ENCODE measurements at regions not wholly inside any gene's neighbourhood (a gene's known extent, or its start where the extent isn't known, plus 50 kb on each side); places are given as distances from the start of the nearest gene placed in this dataset.

GRCh38 chr1:223016890-223017289 is 126.2 kb downstream of the TLR5 start:
- in situ Hi-C loops (cut with MboI; ENCODE audit: low sequenced_read_pairs in 4 of 4) (no loop called here), intact Hi-C loops (cut with DNase I; ENCODE audit: low total_unique reads) (no loop called here)
- Histone ChIP-seq H3K9me3 (no peaks in the 10 kb centered on the region), H3K4me3 (no peak overlapping the region), H3K4me1 (no peaks in the 10 kb centered on the region), H3K27ac (peak overlapping the region in 2 of 4 donors; percentile 18 to 43), H3K27me3 (no peaks in the 10 kb centered on the region), H3K36me3 (no peaks in the 10 kb centered on the region)
- ATAC-seq = no peak
- DNase-seq = no peak
- no peak for TF ChIP-seq POLR2A (IDR thresholded peaks at IDR 0.05)
- no peak for TF ChIP-seq CTCF (IDR thresholded peaks at IDR 0.05 in 4 of 5, conservative IDR thresholded peaks at IDR 0.05 in 1 of 5)

- DNase-seq (no peak), ATAC-seq (no peak)
- Histone ChIP-seq H3K4me1 (no peaks in the 10 kb centered on the region), H3K36me3 (no peaks in the 10 kb centered on the region), H3K4me3 (no peak overlapping the region), H3K27ac (peak overlapping the region in 3 of 4 donors; percentile 18 to 43 (median 35)), H3K27me3 (no peaks in the 10 kb centered on the region), H3K9me3 (no peaks in the 10 kb centered on the region)
- no peak for TF ChIP-seq POLR2A (IDR thresholded peaks at IDR 0.05)
- TF ChIP-seq CTCF (IDR thresholded peaks at IDR 0.05 in 4 of 5, conservative IDR thresholded peaks at IDR 0.05 in 1 of 5) = no peak
- in situ Hi-C loops (cut with MboI; ENCODE audit: low sequenced_read_pairs in 4 of 4) (no loop called here), intact Hi-C loops (cut with DNase I; ENCODE audit: low total_unique reads) (no loop called here)
Measured at GRCh38 chr1:223017291-223017690, 125.8 kb downstream of the TLR5 start.

GRCh38 chr1:223018534-223018933 is 124.5 kb downstream of the TLR5 start:
- Histone ChIP-seq H3K4me1 (peaks cover under 1 to 4% of the 10 kb centered on the region in 2 donors), H3K4me3 (no peak overlapping the region), H3K36me3 (no peaks in the 10 kb centered on the region), H3K27me3 (no peaks in the 10 kb centered on the region), H3K9me3 (no peaks in the 10 kb centered on the region), H3K27ac (no peak overlapping the region)
- DNase-seq (no peak), ATAC-seq (no peak)
- intact Hi-C loops (cut with DNase I; ENCODE audit: low total_unique reads) (no loop called here), in situ Hi-C loops (cut with MboI; ENCODE audit: low sequenced_read_pairs in 4 of 4) (no loop called here)
- TF ChIP-seq CTCF (IDR thresholded peaks at IDR 0.05 in 4 of 5, conservative IDR thresholded peaks at IDR 0.05 in 1 of 5) (no peak), POLR2A (IDR thresholded peaks at IDR 0.05) (no peak)

GRCh38 chr1:223019256-223019655 is 123.8 kb downstream of the TLR5 start:
- ATAC-seq (no peak), DNase-seq (no peak)
- TF ChIP-seq CTCF (IDR thresholded peaks at IDR 0.05 in 4 of 5, conservative IDR thresholded peaks at IDR 0.05 in 1 of 5) (no peak), POLR2A (IDR thresholded peaks at IDR 0.05) (no peak)
- intact Hi-C loops (cut with DNase I; ENCODE audit: low total_unique reads) = no loop called here
- in situ Hi-C loops (cut with MboI; ENCODE audit: low sequenced_read_pairs in 4 of 4) = no loop called here
- H3K27me3 ChIP-seq = no peaks in the 10 kb centered on the region
- H3K36me3 ChIP-seq = no peaks in the 10 kb centered on the region
- H3K9me3 ChIP-seq = no peaks in the 10 kb centered on the region
- peaks cover 3 to 4% of the 10 kb centered on the region in 2 donors for H3K4me1 ChIP-seq
- no peak overlapping the region for H3K27ac ChIP-seq
- H3K4me3 ChIP-seq = no peak overlapping the region

- no peaks in the 10 kb centered on the region for H3K27me3 ChIP-seq
- H3K9me3 ChIP-seq = no peaks in the 10 kb centered on the region
- ATAC-seq (no peak), DNase-seq (no peak)
- intact Hi-C loops (cut with DNase I; ENCODE audit: low total_unique reads) (no loop called here), in situ Hi-C loops (cut with MboI; ENCODE audit: low sequenced_read_pairs in 4 of 4) (no loop called here)
- no peak overlapping the region for H3K4me3 ChIP-seq
- TF ChIP-seq POLR2A (IDR thresholded peaks at IDR 0.05) (no peak), CTCF (IDR thresholded peaks at IDR 0.05 in 4 of 5, conservative IDR thresholded peaks at IDR 0.05 in 1 of 5) (no peak)
- no peak overlapping the region for H3K27ac ChIP-seq
- no peaks in the 10 kb centered on the region for H3K36me3 ChIP-seq
- peaks cover 3 to 4% of the 10 kb centered on the region in 2 donors for H3K4me1 ChIP-seq
Measured at GRCh38 chr1:223020770-223021169, 122.3 kb downstream of the TLR5 start.

Data from gastrocnemius medialis (tissue), 4 donors.